CD4-positive, alpha-beta memory T cell (primary cell): ENCODE measurements at regions not wholly inside any gene's neighbourhood (a gene's known extent, or its start where the extent isn't known, plus 50 kb on each side); places are given as distances from the start of the nearest gene placed in this dataset.

Source experiments
- CTCF ChIA-PET: fragments of 350-600 bp; sonication (Branson Sonifier 250); formaldehyde crosslinking; loops from one replicate; lab custom pipeline; 2021; ENCODE audit warnings: inconsistent platforms; ENCODE audit not compliant: partially characterized antibody; lab: Charles Lee
- POLR2A ChIA-PET: fragments of 350-600 bp; sonication (Branson Sonifier 250); formaldehyde crosslinking; loops from one replicate; lab custom pipeline; 2021; ENCODE audit not compliant: partially characterized antibody; lab: Charles Lee
- DNase-seq, 5 donors: peaks; one replicate each; pipeline versions ENCODE4 v3.0.0 to v3.0.0-alpha.2; 2020 to 2022; ENCODE audit warnings: mixed read lengths in 1 of 5
- H3K27ac ChIP-seq: one replicate; pipeline ENCODE4 v1.7.0; 2013; ENCODE audit warnings: low read depth, low read length
- H3K27me3 ChIP-seq: 2 replicates; pipeline ENCODE4 v1.7.0; 2013; ENCODE audit warnings: mild to moderate bottlenecking, low read length, moderate library complexity; ENCODE audit not compliant: insufficient read depth
- H3K36me3 ChIP-seq: 2 replicates; pipeline ENCODE4 v1.7.0; 2013; ENCODE audit warnings: mild to moderate bottlenecking, low read length, moderate library complexity; ENCODE audit not compliant: insufficient read depth
- H3K4me1 ChIP-seq: 2 replicates; pipeline ENCODE4 v1.7.0; 2013; ENCODE audit warnings: mild to moderate bottlenecking, low read length, moderate library complexity; ENCODE audit not compliant: insufficient read depth
- H3K4me3 ChIP-seq, 2 donors: one replicate each; pipeline ENCODE4 v1.7.0; 2013; ENCODE audit warnings: low read length in 2 of 2, mild to moderate bottlenecking in 1 of 2
- H3K9me3 ChIP-seq, 2 donors: one replicate each; pipeline ENCODE4 v1.7.0; 2013; ENCODE audit warnings: low read length in 2 of 2, control low read depth in 1 of 2; ENCODE audit not compliant: control insufficient read depth in 1 of 2
- H3K27ac Mint-ChIP-seq, 7 donors: one replicate each; pipeline ENCODE4 v1.8.0; 2020 to 2021; ENCODE audit warnings: mixed read lengths in 7 of 7, mild to moderate bottlenecking in 6 of 7, inconsistent platforms in 3 of 7, moderate library complexity in 3 of 7
- H3K27me3 Mint-ChIP-seq, 2 donors: one replicate each; pipeline ENCODE4 v1.8.0; 2020 to 2021; ENCODE audit warnings: mixed read lengths in 2 of 2
- H3K36me3 Mint-ChIP-seq, 2 donors: one replicate each; pipeline ENCODE4 v1.8.0; 2020 to 2021; ENCODE audit warnings: mixed read lengths in 2 of 2, inconsistent platforms in 1 of 2, mild to moderate bottlenecking in 1 of 2
- H3K4me1 Mint-ChIP-seq, 4 donors: one replicate each; pipeline ENCODE4 v1.8.0; 2020 to 2021; ENCODE audit warnings: mixed read lengths in 4 of 4, mild to moderate bottlenecking in 1 of 4
- H3K4me3 Mint-ChIP-seq, 8 donors: one replicate each; pipeline ENCODE4 v1.8.0; 2020 to 2021; ENCODE audit warnings: mixed read lengths in 8 of 8, mild to moderate bottlenecking in 7 of 8, moderate library complexity in 6 of 8, inconsistent platforms in 3 of 8
- H3K9me3 Mint-ChIP-seq, 8 donors: one replicate each; pipeline ENCODE4 v1.8.0; 2020 to 2021; ENCODE audit warnings: mixed read lengths in 8 of 8, mild to moderate bottlenecking in 5 of 8, inconsistent platforms in 3 of 8, moderate library complexity in 1 of 8
- intact Hi-C: fragments of 100-400 bp; cut with micrococcal nuclease; formaldehyde crosslinking; loops from one replicate; pipeline ENCODE4 v1.15.1; 2023

- H3K27me3 ChIP-seq: no peaks in the 10 kb centered on the region
- no peaks in the 10 kb centered on the region for H3K4me1 Mint-ChIP-seq
- peaks cover 5 to 6% of the 10 kb centered on the region in 2 donors for H3K27me3 Mint-ChIP-seq
- no peaks in the 10 kb centered on the region for H3K36me3 Mint-ChIP-seq
- no peak overlapping the region for H3K27ac Mint-ChIP-seq
- H3K9me3 ChIP-seq: no peaks in the 10 kb centered on the region
- H3K36me3 ChIP-seq: no peaks in the 10 kb centered on the region
- no peak overlapping the region for H3K27ac ChIP-seq
- H3K9me3 Mint-ChIP-seq: no peaks in the 10 kb centered on the region
- H3K4me1 ChIP-seq: no peaks in the 10 kb centered on the region
- ChIA-PET CTCF (no interaction called here), POLR2A (no interaction called here)
- H3K4me3 ChIP-seq: no peak overlapping the region
- intact Hi-C loops: no loop called here
- no peak for DNase-seq
- no peak overlapping the region for H3K4me3 Mint-ChIP-seq
Measured at GRCh38 chr13:24038405-24038804, 122.1 kb upstream of the SPATA13 start.

DNA sequence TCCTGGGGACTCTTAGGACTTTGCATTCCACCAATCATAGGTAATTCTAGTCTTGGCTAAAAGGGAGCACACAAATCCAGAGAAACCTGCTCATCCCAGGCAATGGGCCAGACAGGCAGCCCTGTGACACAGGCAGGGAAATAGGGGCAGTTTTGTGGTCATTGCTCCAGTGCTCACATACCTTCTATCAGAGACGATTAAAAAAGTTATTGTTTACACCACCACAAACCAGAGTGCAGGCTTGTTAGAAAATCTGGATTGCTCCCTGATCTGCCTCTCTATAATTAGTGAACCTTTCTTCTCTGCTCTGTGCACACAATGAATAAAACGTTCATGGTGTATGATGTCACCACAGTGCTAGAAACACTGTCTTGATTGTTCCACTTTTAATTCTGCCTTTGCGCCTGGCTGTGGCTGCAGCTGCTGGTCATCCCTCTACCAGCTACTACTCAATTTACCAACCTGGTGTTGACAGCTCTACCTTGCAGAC lies 121.6 kb upstream of the SPATA13 start:
- H3K27ac ChIP-seq: no peak overlapping the region
- H3K4me3 ChIP-seq: no peak overlapping the region
- H3K4me1 ChIP-seq: no peaks in the 10 kb centered on the region
- H3K27me3 ChIP-seq: no peaks in the 10 kb centered on the region
- H3K9me3 ChIP-seq: no peaks in the 10 kb centered on the region
- Mint-ChIP-seq H3K9me3 (no peaks in the 10 kb centered on the region), H3K27me3 (peaks cover 2 to 5% of the 10 kb centered on the region in 2 donors), H3K4me3 (no peak overlapping the region), H3K4me1 (no peaks in the 10 kb centered on the region), H3K36me3 (no peaks in the 10 kb centered on the region), H3K27ac (no peak overlapping the region)
- ChIA-PET CTCF (no interaction called here), POLR2A (no interaction called here)
- intact Hi-C loops: no loop called here
- no peaks in the 10 kb centered on the region for H3K36me3 ChIP-seq
- DNase-seq: no peak

DNA sequence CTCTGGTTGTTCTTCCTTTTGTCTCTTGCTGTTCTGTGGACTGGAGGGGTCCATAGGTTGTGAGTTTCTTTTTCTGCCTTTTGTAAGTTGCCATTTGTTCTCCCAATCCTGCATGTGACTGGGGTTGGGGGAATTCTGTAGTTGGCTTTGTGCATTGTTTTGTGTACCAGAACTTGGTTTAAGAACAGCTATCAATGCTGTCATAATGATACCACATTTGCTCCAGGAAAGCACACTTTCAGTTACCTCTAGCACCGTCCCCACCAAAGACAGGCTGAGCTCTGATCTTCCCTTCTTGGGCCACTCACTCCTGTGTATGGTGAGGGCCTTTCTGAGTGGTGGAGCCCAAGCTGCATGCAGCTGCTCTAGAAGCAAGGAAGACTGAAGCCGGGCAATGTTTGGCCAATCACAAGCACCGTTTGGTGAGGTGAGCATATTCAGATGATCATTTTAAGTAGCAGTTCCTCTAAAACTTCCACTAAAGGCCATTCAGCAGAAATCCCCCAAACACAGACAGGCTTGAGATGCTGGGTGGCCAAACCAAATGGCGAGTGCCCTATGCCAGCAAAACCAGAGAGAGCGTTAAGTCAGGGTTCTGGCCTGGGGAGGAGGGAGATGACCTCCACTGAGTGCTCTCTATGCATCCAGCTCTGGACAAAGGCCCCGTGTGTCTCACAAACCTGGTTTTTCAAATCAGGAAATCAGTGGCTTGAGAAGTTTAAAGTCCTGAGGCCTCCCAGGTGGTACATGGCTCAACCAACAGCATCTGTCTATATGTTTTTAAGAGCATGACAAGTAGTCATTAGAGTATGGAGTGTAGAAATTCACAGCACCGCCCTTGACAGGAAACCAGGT lies 120.7 kb upstream of the SPATA13 start:
- Histone ChIP-seq H3K27ac (no peak overlapping the region), H3K9me3 (no peaks in the 10 kb centered on the region), H3K36me3 (no peaks in the 10 kb centered on the region), H3K4me1 (no peaks in the 10 kb centered on the region), H3K27me3 (no peaks in the 10 kb centered on the region), H3K4me3 (no peak overlapping the region)
- H3K4me3 Mint-ChIP-seq: no peak overlapping the region
- ChIA-PET CTCF (interaction anchor here (1.7 kb wide), 1 partner anchor 14 kb away, joined by 10 read pairs; no protein-coding TSS in a partner anchor), POLR2A (no interaction called here)
- no peaks in the 10 kb centered on the region for H3K36me3 Mint-ChIP-seq
- no peak overlapping the region for H3K27ac Mint-ChIP-seq
- no peaks in the 10 kb centered on the region for H3K4me1 Mint-ChIP-seq
- H3K9me3 Mint-ChIP-seq: no peaks in the 10 kb centered on the region
- H3K27me3 Mint-ChIP-seq: peaks cover 0 to 5% of the 10 kb centered on the region in 2 donors
- intact Hi-C loops: no loop called here
- DNase-seq: no peak

DNA sequence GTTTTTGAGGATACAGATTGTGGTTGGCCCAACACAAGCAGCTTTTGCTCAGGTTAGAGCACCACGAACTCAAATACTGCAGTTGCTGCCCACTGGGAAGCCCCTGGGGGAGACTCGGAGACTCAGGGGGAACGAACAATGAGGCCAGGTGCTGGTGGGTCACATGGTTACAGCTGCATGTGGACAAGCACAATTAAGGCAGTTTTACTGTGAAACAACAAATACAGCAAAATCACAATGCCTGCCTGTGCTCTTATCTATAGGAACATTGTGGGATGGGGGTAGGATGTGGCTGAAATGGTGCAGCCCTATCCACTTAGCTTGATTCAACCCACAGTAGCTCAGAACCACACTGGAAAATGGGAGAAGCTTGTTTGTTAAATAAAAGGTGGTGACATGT lies 119.7 kb upstream of the SPATA13 start:
- no peak overlapping the region for H3K4me3 ChIP-seq
- CTCF ChIA-PET: interaction anchor here (1.7 kb wide), 1 partner anchor 13 kb away, joined by 10 read pairs; no protein-coding TSS in a partner anchor
- POLR2A ChIA-PET: no interaction called here
- H3K36me3 ChIP-seq: no peaks in the 10 kb centered on the region
- Mint-ChIP-seq H3K4me1 (no peaks in the 10 kb centered on the region), H3K27me3 (peaks cover 0 to 3% of the 10 kb centered on the region in 2 donors), H3K9me3 (no peaks in the 10 kb centered on the region), H3K36me3 (no peaks in the 10 kb centered on the region), H3K4me3 (no peak overlapping the region), H3K27ac (no peak overlapping the region)
- H3K27me3 ChIP-seq: no peaks in the 10 kb centered on the region
- DNase-seq: no peak
- H3K27ac ChIP-seq: no peak overlapping the region
- no peaks in the 10 kb centered on the region for H3K4me1 ChIP-seq
- H3K9me3 ChIP-seq: no peaks in the 10 kb centered on the region
- intact Hi-C loops: no loop called here

- H3K27ac ChIP-seq: no peak overlapping the region
- DNase-seq: no peak
- POLR2A ChIA-PET: no interaction called here
- intact Hi-C loops: no loop called here
- no peaks in the 10 kb centered on the region for H3K9me3 ChIP-seq
- H3K36me3 ChIP-seq: no peaks in the 10 kb centered on the region
- CTCF ChIA-PET: interaction anchor here (1.7 kb wide), 1 partner anchor 12 kb away, joined by 10 read pairs; no protein-coding TSS in a partner anchor
- H3K27me3 ChIP-seq: no peaks in the 10 kb centered on the region
- Mint-ChIP-seq H3K36me3 (no peaks in the 10 kb centered on the region), H3K4me1 (no peaks in the 10 kb centered on the region), H3K27ac (no peak overlapping the region), H3K9me3 (peaks cover 0 to 7% (median 2%) of the 10 kb centered on the region in 8 donors), H3K27me3 (peaks cover 0 to 8% of the 10 kb centered on the region in 2 donors), H3K4me3 (no peak overlapping the region)
- H3K4me3 ChIP-seq: no peak overlapping the region
- H3K4me1 ChIP-seq: no peaks in the 10 kb centered on the region
Measured at GRCh38 chr13:24041651-24042225, 118.8 kb upstream of the SPATA13 start.

GRCh38 chr13:24042710-24043440 lies 117.6 kb upstream of the SPATA13 start:
- H3K27ac ChIP-seq: no peak overlapping the region
- intact Hi-C loops: no loop called here
- Mint-ChIP-seq H3K4me1 (no peaks in the 10 kb centered on the region), H3K27me3 (peaks cover 0 to 13% of the 10 kb centered on the region in 2 donors), H3K27ac (no peak overlapping the region), H3K4me3 (no peak overlapping the region), H3K36me3 (no peaks in the 10 kb centered on the region), H3K9me3 (peaks cover 0 to 16% (median 4%) of the 10 kb centered on the region in 8 donors)
- no peaks in the 10 kb centered on the region for H3K9me3 ChIP-seq
- no peak for DNase-seq
- no peak overlapping the region for H3K4me3 ChIP-seq
- CTCF ChIA-PET: interaction anchor here (1.2 kb wide), 3 partner anchors 10 to 24 kb away, joined by 4 to 5 read pairs (median 4); no protein-coding TSS in a partner anchor
- POLR2A ChIA-PET: no interaction called here
- no peaks in the 10 kb centered on the region for H3K36me3 ChIP-seq
- H3K4me1 ChIP-seq: no peaks in the 10 kb centered on the region
- no peaks in the 10 kb centered on the region for H3K27me3 ChIP-seq
